Glutamatergic neuron (in vitro differentiated cells): ENCODE measurements at regions not wholly inside any gene's neighbourhood (a gene's known extent, or its start where the extent isn't known, plus 50 kb on each side); places are given as distances from the start of the nearest gene placed in this dataset.

ENCODE experiments used
- DNase-seq: peaks from one replicate; pipeline ENCODE4 v3.0.0; 2022
- H3K27ac Mint-ChIP-seq: one replicate; pipeline ENCODE4 v1.8.0; 2020; ENCODE audit warnings: mild to moderate bottlenecking, mixed read lengths, inconsistent platforms; ENCODE audit not compliant: unreplicated experiment
- H3K27me3 Mint-ChIP-seq: one replicate; pipeline ENCODE4 v1.8.0; 2020; ENCODE audit warnings: mild to moderate bottlenecking, moderate library complexity, mixed read lengths, inconsistent platforms; ENCODE audit not compliant: unreplicated experiment
- H3K36me3 Mint-ChIP-seq: one replicate; pipeline ENCODE4 v1.8.0; 2020; ENCODE audit warnings: mild to moderate bottlenecking, mixed read lengths, inconsistent platforms; ENCODE audit not compliant: unreplicated experiment
- H3K4me1 Mint-ChIP-seq: one replicate; pipeline ENCODE4 v1.8.0; 2020; ENCODE audit warnings: mild to moderate bottlenecking, low read depth, mixed read lengths, inconsistent platforms; ENCODE audit not compliant: unreplicated experiment
- H3K4me3 Mint-ChIP-seq: one replicate; pipeline ENCODE4 v1.8.0; 2020; ENCODE audit warnings: mild to moderate bottlenecking, mixed read lengths, inconsistent platforms; ENCODE audit not compliant: unreplicated experiment
- H3K9me3 Mint-ChIP-seq: one replicate; pipeline ENCODE4 v1.8.0; 2020; ENCODE audit warnings: mild to moderate bottlenecking, moderate library complexity, mixed read lengths, inconsistent platforms; ENCODE audit not compliant: unreplicated experiment
- CTCF ChIP-seq: fragments of 200-600 bp; sonication (generic); IDR thresholded peaks from one replicate; pipeline ENCODE4 v1.5.0; 2021; ENCODE audit not compliant: partially characterized antibody, unreplicated experiment

- no peaks in the 10 kb centered on the region for H3K27me3 Mint-ChIP-seq
- H3K4me1 Mint-ChIP-seq = no peaks in the 10 kb centered on the region
- no peaks in the 10 kb centered on the region for H3K36me3 Mint-ChIP-seq
- H3K4me3 Mint-ChIP-seq = no peak overlapping the region
- H3K9me3 Mint-ChIP-seq = peaks cover 4% of the 10 kb centered on the region
- no peak overlapping the region for H3K27ac Mint-ChIP-seq
- DNase-seq = no peak
- no peak for TF ChIP-seq CTCF
Observed at GRCh38 chr16:26524281-26524680, 542.4 kb upstream of the C16orf82 start.

GRCh38 chr16:26524846-26525245 is 541.9 kb upstream of the C16orf82 start:
- Mint-ChIP-seq H3K4me3 (no peak overlapping the region), H3K9me3 (peaks cover 4% of the 10 kb centered on the region), H3K36me3 (no peaks in the 10 kb centered on the region), H3K27ac (no peak overlapping the region), H3K27me3 (no peaks in the 10 kb centered on the region), H3K4me1 (no peaks in the 10 kb centered on the region)
- TF ChIP-seq CTCF = no peak
- no peak for DNase-seq

GRCh38 chr16:26525856-26526255 is 540.9 kb upstream of the C16orf82 start:
- H3K4me3 Mint-ChIP-seq = no peak overlapping the region
- H3K9me3 Mint-ChIP-seq = peaks cover 4% of the 10 kb centered on the region
- no peak overlapping the region for H3K27ac Mint-ChIP-seq
- H3K36me3 Mint-ChIP-seq = no peaks in the 10 kb centered on the region
- H3K27me3 Mint-ChIP-seq = no peaks in the 10 kb centered on the region
- H3K4me1 Mint-ChIP-seq = no peaks in the 10 kb centered on the region
- no peak for TF ChIP-seq CTCF
- DNase-seq = no peak

GRCh38 chr16:26526633-26527032 is 540.1 kb upstream of the C16orf82 start:
- no peaks in the 10 kb centered on the region for H3K36me3 Mint-ChIP-seq
- no peaks in the 10 kb centered on the region for H3K4me1 Mint-ChIP-seq
- DNase-seq = no peak
- peaks cover 4% of the 10 kb centered on the region for H3K9me3 Mint-ChIP-seq
- no peak overlapping the region for H3K4me3 Mint-ChIP-seq
- no peak overlapping the region for H3K27ac Mint-ChIP-seq
- peaks cover 2% of the 10 kb centered on the region for H3K27me3 Mint-ChIP-seq
- no peak for TF ChIP-seq CTCF

- H3K36me3 Mint-ChIP-seq = no peaks in the 10 kb centered on the region
- H3K9me3 Mint-ChIP-seq = peaks cover 2% of the 10 kb centered on the region
- H3K4me3 Mint-ChIP-seq = no peak overlapping the region
- no peak for TF ChIP-seq CTCF
- no peaks in the 10 kb centered on the region for H3K4me1 Mint-ChIP-seq
- H3K27ac Mint-ChIP-seq = no peak overlapping the region
- H3K27me3 Mint-ChIP-seq = peaks cover 2% of the 10 kb centered on the region
- DNase-seq = no peak
Observed at GRCh38 chr16:26530584-26531289, 536.0 kb upstream of the C16orf82 start.
